CD4-positive, alpha-beta T cell treated with Interleukin-4 for 4 hours (primary cell): ENCODE measurements at regions not wholly inside any gene's neighbourhood (a gene's known extent, or its start where the extent isn't known, plus 50 kb on each side); places are given as distances from the start of the nearest gene placed in this dataset.

Experiments
- DNase-seq: peaks from one replicate; pipeline ENCODE4 v3.0.0-alpha.2; 2020

DNA sequence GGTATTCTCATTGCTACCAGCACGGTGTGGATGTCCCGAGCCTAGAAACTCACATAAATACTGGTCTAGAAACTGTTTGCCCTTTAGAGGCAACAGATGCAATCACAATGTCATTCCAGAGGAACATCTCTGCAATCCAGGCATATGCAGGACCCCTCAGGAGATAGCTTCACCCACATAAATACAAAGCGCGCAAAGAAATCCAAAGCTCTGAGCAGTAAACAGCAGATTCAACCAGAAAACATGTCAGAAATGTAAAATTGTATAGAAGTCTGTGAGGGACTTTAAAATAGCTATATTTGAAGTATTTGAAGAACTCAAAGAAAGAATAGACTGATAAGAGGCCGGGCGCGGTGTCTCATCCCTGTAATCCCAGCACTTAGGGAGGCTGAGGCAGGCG is 291.7 kb downstream of the FAM43A start:
- DNase-seq = no peak

GRCh38 chr3:194979173-194979572 is 291.8 kb downstream of the XXYLT1 start:
- no peak for DNase-seq

DNA sequence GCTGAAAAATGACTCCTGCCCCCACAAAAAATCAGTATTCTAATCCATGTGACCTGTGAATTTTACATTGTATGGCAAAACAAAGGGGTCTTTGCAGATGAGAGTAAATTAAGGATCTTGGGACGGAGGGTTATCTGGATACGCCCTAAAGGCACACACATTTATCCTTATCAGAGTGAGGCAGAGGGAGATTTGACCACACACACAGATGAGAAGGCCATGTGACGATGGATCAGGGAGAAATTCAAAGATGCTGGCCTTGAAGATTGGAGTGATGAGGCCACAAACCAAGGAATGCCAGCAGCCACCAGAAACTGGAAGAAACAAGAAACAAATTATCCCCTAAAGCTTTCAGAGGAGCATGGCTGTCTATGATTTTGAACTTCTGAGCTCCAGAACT is 288.5 kb downstream of the XXYLT1 start:
- no peak for DNase-seq

GRCh38 chr3:194983121-194983520 is 287.8 kb downstream of the XXYLT1 start:
- DNase-seq = no peak

- no peak for DNase-seq
Observed at GRCh38 chr3:194983620-194984019, 287.3 kb downstream of the XXYLT1 start.

DNA sequence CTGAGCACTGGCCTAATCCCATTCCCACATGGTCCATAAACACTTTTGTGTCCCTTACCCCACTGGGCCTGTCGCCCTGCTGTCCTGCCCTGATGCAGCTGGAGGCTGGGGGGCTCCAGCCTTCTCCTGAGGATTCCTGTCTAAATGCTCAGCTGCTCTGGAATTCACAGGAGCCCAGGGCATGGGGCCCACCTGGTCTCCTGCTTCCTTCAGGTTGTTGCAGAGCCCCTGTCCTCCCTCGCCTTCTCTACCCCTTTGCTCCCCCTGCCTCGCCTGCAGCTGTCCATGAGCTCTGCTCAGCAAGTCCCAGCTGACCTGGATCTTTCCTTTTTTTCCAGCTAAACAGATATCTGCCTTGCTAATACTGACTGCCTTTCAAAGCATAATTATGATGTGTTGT is 286.9 kb downstream of the XXYLT1 start:
- DNase-seq = no peak

GRCh38 chr3:194984622-194985021 is 286.3 kb downstream of the XXYLT1 start:
- DNase-seq = no peak

- DNase-seq = no peak
Observed at GRCh38 chr3:194985031-194985578, 285.9 kb downstream of the XXYLT1 start.

DNA sequence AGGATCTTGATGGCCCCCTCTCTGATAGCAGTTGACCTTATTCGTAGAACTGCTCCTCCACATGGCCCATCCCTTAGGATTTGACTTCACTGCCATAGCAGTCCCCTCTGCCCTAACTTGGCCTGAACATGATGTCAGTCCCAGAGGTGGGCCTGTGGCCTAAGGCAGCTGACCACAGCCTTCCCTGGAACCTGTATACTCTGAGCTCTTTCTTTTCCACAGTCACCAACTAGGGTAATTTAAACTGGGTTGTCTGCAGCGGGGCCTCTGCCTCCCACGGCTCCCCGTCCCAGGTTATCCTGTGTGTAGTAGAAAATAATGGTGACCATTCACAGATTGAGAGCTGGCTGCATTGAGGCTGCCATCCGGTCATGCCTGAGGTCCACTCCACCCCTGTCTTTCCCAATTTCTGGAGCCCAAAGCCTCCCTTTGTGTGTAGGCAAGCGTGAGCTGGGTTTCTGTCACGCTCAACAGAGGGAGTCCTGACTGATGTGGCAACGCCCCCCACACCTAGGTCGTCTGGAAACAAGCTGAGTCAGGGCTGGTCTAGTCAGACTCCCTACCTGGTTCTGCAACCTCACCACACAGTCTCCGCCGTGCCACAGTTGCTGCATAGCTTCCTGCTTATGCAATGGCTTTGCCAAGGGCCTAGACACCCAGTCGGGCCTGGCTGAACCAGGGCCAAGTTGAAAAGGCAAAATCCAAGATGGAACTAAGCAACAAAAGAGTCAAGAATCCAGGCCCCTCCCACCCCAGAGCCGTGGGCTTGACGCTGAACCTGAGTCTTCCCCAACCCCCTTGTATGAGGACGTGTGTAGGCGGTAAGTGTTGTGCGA is 284.5 kb downstream of the XXYLT1 start:
- no peak for DNase-seq

DNA sequence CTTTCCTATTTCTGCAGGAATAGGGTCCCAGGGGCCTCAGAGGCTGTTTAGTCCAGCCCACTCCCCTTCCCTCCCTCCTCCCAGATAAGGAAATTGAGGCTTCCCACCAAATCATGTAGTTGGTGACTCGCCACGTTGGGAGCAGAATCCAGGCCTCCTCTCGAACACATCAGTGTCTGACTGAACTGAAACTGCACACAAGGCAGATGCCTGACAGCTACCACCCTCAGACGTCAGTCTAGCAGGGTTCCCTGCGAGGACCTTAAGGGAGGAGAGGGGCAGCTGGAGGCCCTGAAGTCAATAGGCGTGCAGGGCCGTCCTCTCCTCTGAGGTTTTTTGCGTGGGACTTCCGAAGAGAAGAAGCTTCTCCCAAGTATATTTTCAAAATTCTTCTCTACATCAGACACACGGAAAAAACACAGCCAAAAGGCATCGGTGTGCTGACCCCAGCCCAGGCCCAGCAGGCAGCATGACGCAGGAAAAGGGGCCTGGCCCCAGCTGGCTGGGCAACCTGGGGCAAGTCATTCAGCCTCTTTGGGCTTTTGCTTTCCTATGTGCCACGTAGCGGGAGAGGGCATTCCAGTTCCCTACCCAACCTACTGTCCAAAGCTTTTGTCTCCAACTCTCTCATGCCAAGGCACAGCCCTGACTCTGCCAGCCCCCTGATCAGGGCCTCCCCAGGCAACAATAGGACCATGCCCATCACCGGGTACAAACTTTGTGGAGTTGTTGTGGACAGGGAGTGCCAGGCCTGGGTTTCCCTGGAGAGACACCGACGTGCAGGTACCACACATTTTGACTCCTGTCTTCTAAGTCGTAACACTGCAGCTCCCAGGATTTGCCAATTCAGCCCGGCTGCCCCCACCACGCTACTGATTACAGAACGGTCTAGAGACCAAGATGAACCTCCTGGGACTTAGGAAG is 283.1 kb downstream of the XXYLT1 start:
- DNase-seq = no peak

DNA sequence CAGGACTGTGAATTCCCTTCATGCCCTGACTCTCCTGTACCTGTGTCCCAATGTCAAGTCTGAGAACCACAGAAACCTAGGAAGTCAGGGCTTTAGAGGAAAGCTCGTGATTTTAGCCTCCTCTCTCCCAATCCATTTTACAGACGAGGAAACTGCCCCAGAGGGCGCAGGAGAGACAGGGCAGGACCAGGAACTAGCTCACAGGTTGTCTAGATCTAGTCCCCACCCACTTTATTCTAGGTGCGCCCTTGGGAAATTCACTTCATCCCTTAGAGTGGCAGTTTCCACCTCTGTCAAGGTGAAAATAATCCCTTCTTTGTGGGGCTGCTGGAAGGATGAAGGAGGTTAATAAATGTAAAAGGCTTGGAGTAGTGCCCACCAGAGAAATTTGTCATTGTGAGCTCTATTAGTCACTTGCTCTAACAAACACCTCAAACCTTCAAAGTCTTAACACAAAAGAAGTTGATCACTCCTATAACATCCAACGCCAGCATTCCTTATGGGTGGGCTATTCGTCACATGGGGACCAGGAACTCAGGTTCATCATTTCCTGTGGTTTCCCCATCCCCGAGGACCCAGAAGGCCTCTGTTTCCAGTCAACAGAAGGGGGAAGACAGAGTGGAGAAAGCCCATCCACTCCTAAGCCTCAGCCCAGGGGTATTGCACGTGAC is 282.3 kb downstream of the XXYLT1 start:
- no peak for DNase-seq

DNA sequence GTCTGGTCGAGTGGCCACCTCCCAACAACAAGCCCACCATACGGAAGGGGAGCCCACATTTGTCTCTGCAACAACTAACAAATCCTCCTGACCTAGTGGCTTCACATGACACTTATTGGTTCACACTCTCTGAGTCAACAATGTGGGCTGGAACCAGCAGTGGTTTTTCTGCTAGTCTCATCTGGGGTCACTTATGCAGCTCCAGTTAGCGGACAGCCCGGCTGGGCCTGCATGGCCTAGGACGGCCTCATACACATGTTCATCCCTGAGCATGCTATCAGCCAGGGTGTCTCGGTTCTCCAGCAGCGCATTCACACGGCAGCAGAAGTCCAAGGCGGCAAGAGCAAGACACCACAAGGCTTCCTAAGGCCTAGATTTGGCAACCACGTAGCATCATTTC is 281.7 kb downstream of the XXYLT1 start:
- no peak for DNase-seq

DNA sequence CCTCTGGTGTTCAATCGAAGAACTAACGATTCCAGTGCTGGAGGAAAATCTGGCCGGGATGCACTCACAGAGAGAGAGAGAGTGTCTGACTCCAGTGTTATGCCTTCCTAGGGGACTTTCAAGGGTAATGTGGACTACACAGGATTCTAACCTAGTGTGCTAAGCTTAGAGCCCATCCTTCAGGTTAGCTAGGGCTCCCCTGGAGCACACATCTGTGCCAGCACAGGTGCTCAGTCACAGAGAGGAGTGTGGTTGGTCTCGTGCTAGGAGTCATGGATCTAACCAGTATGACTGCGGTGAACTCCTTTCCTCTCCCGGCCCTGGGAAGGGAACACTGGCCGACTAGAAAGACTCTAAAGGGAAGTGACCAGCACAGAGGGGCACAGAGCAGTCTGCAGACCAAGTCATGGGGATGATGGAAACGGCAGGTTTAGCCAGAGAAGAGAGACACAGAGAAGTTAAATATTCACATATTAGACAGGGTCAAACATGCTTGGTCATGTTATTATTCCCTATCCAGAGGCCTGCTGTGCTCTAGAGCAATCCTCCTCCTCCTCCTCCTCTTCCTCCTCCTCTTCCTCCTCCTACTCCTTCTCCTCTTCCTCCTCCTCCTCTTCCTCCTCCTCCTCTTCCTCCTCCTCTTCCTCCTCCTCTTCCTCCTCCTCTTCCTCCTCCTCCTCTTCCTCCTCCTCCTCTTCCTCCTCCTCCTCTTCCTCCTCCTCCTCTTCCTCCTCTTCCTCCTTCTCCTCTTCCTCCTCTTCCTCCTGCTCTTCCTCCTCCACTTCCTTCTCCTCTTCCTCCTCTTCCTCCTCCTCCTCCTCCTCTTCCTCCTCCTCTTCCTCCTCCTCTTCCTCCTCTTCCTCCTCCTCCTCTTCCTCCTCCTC is 280.3 kb downstream of the XXYLT1 start:
- no peak for DNase-seq

GRCh38 chr3:194991338-194991654 is 279.7 kb downstream of the XXYLT1 start:
- no peak for DNase-seq

GRCh38 chr3:194993896-194994295 is 277.1 kb downstream of the XXYLT1 start:
- DNase-seq = no peak

DNA sequence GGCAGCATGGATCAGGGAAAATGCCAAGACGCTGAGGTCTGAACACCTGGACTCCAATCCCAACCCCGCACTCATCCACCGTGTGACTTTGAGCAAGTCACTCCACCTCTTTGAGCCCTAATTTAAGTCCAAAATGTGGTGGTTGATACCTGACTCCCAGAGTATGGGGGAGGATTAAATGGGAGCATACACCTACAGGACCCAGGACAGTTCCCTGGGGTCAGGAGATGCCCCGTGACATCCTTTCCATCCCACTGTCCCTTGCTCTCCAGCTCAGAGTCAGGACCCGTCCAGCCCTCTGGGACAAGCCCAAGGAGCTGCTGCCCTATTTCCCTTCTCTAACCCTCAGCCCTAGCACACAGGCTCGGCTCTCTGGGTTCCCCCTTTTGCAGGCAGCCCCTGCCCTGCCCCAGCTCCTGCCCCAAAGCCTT is 276.4 kb downstream of the XXYLT1 start:
- DNase-seq = no peak

- DNase-seq = no peak
Observed at GRCh38 chr3:194995334-194995733, 275.6 kb downstream of the XXYLT1 start.

DNA sequence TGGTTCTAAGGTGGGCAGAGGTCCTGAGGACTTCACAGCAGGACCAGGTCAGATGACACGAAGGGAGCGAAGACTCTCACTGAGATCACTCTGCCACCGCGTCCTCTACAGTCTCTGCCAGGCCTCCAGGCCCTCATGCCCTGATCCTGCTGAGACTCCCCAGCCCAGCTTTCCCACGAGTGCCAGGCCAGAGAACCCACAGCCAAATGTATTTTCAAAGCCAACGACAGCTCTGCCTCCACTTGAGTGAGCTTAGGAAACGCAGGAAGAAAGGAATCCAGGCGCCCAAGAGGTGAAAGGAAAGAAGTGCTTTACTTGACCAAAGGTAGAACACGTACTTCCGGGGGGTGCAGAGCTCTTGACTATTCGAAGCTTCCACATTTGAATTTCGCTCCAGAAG is 275.0 kb downstream of the XXYLT1 start:
- no peak for DNase-seq

- DNase-seq = no peak
Observed at GRCh38 chr3:194996746-194997145, 274.2 kb downstream of the XXYLT1 start.

GRCh38 chr3:194998417-194998816 is 272.5 kb downstream of the XXYLT1 start:
- no peak for DNase-seq

DNA sequence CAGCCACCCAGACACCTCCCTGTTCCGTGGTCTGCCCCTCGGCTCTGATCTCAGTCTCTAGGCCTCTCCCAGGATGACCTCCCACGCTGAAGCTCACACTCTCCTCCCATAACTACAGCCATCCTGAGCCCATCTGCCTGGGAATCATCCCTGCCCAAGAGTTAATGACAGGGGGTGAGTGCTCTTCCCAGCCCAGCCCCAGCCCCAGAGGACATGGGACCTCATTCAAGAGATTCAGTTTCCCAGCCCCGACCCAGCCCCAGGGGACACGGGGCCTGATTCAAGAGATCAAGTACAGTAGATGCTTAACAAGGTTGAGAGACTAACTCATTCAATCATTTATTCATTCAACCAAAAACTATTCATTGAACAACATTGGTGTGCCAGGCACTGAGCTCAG is 272.0 kb downstream of the XXYLT1 start:
- DNase-seq = no peak

- no peak for DNase-seq
Observed at GRCh38 chr3:194999491-194999890, 271.5 kb downstream of the XXYLT1 start.
